K562 (cell line): ENCODE measurements at regions not wholly inside any gene's neighbourhood (a gene's known extent, or its start where the extent isn't known, plus 50 kb on each side); places are given as distances from the start of the nearest gene placed in this dataset.

Source experiments
- ATAC-seq: fragments of 200-7000 bp; cut with Tn5 transposase; 3 replicates; pipeline ENCODE4 v1.9.1; 2020; ENCODE audit warnings: moderate library complexity
- BruUV-seq: library from RNA; stranded (reverse); fragments of 400-500 nt; replicated peaks from 2 replicates; lab custom pipeline; 2021; lab: Mats Ljungman, UMichigan
- CTCF ChIA-PET: fragments of 300-600 bp; formaldehyde crosslinking; extraction: SDS; loops from one replicate; lab custom pipeline; 2021; ENCODE audit warnings: low intra/inter-chr PET ratio; lab: Yijun Ruan, JAX
- POLR2A ChIA-PET: fragments of 300-600, 350-650 bp; sonication (Branson Sonifier 250); formaldehyde crosslinking; extraction: SDS; loops from one replicate; lab custom pipeline; 2021; ENCODE audit warnings: antibody characterized with exemption, inconsistent platforms; lab: Yijun Ruan, JAX
- DNase-seq, 4 experiments: peaks; one replicate each; pipeline versions ENCODE4 v3.0.0 to v3.0.0-alpha.2; 2011 to 2018; ENCODE audit warnings: low spot score in 3 of 4, mixed read lengths in 3 of 4; ENCODE audit errors: extremely low read depth in 1 of 4
- FAIRE-seq: peaks from 2 replicates; lab custom pipeline; 2011; peaks lifted over from hg19 to GRCh38; lab: Jason Lieb, UNC
- H2AFZ ChIP-seq: 2 replicates; pipeline ENCODE4 v1.6.0; 2011; ENCODE audit warnings: low read depth, low read length, control low read depth, inconsistent platforms
- H3K27ac ChIP-seq: fragments of 200-600 bp; 3 replicates; pipeline ENCODE4 v1.8.0; 2011; ENCODE audit warnings: low read depth, mild to moderate bottlenecking, control low read depth, inconsistent platforms, low read length, moderate library complexity, mixed read lengths; ENCODE audit errors: extremely low read depth
- H3K27me3 ChIP-seq, 2 experiments: fragments of 300-600 bp in 1 of 2; 2 replicates in 1 of 2; 3 replicates in 1 of 2; pipeline versions ENCODE4 v1.6.0 to v1.8.0; 2011; ENCODE audit warnings: inconsistent platforms in 2 of 2, low read length in 2 of 2, mild to moderate bottlenecking in 1 of 2, mixed read lengths in 1 of 2, moderate library complexity in 1 of 2; ENCODE audit not compliant: control insufficient read depth in 2 of 2, insufficient read depth in 2 of 2
- H3K36me3 ChIP-seq: fragments of 300-600 bp; 3 replicates; pipeline ENCODE4 v1.8.0; 2011; ENCODE audit warnings: mild to moderate bottlenecking, low read length, inconsistent platforms; ENCODE audit not compliant: control insufficient read depth, insufficient read depth
- H3K4me1 ChIP-seq, 2 experiments: fragments of 200-600 bp in 1 of 2; replicated peaks in 1 of 2; 2 replicates in 1 of 2; 3 replicates in 1 of 2; pipeline versions ENCODE4 v1.5.1 to v1.8.0; 2011; ENCODE audit warnings: inconsistent platforms in 2 of 2, low read length in 2 of 2, mild to moderate bottlenecking in 1 of 2, mixed read lengths in 1 of 2, moderate library complexity in 1 of 2; ENCODE audit not compliant: control insufficient read depth in 2 of 2, insufficient read depth in 2 of 2
- H3K4me2 ChIP-seq: 2 replicates; pipeline ENCODE4 v1.6.1; 2011; ENCODE audit warnings: low read length, control low read depth, inconsistent platforms, mixed read lengths; ENCODE audit not compliant: insufficient read depth
- H3K4me3 ChIP-seq: fragments of 200-600 bp; sonication (generic), shearing (Covaris generic); 2 replicates; pipeline ENCODE4 v1.5.1; 2016; ENCODE audit warnings: control low read depth, inconsistent platforms
- H3K79me2 ChIP-seq: fragments of 200-600 bp; 3 replicates; pipeline ENCODE4 v1.8.0; 2011; ENCODE audit warnings: low read length, inconsistent platforms; ENCODE audit not compliant: control insufficient read depth, insufficient read depth
- H3K9ac ChIP-seq, 2 experiments: 2 replicates each; pipeline versions ENCODE4 v1.6.0 to v1.6.1; 2011; ENCODE audit warnings: low read depth in 2 of 2, low read length in 2 of 2, control low read depth in 1 of 2, inconsistent platforms in 1 of 2, mild to moderate bottlenecking in 1 of 2, mixed read lengths in 1 of 2; ENCODE audit not compliant: insufficient read depth in 1 of 2
- H3K9me1 ChIP-seq: one replicate; pipeline ENCODE4 v1.6.0; 2011; ENCODE audit warnings: inconsistent platforms, mild to moderate bottlenecking, low read length, moderate library complexity; ENCODE audit not compliant: control insufficient read depth, insufficient read depth
- H3K9me3 ChIP-seq: replicated peaks from 2 replicates; pipeline ENCODE4 v1.5.1; 2011; ENCODE audit warnings: low read depth, low read length, inconsistent platforms; ENCODE audit not compliant: control insufficient read depth, insufficient read depth
- H4K20me1 ChIP-seq: replicated peaks from 2 replicates; pipeline ENCODE4 v1.6.1; 2011; ENCODE audit warnings: low read length, inconsistent platforms, mixed read lengths; ENCODE audit not compliant: control insufficient read depth, insufficient read depth
- ARID4B ChIP-seq: sonication (generic); formaldehyde crosslinking; IDR thresholded peaks from 2 replicates; pipeline ENCODE4 v1.8.0; 2022; ENCODE audit warnings: mild to moderate bottlenecking, missing genetic modification reagents
- BHLHE40 ChIP-seq: IDR thresholded peaks from 2 replicates; pipeline ENCODE4 v1.6.1; 2011; ENCODE audit warnings: low read length, improper control_type of control experiment
- EWSR1 ChIP-seq: fragments of 450-650 bp; IDR thresholded peaks from 2 replicates; pipeline ENCODE4 v1.6.1; 2018; ENCODE audit warnings: borderline replicate concordance, mild to moderate bottlenecking, low read depth, moderate library complexity; ENCODE audit not compliant: partially characterized antibody
- NCOA6 ChIP-seq: fragments of 450-650 bp; IDR thresholded peaks from 2 replicates; pipeline ENCODE4 v1.6.1; 2017; ENCODE audit warnings: mild to moderate bottlenecking
- NRF1 ChIP-seq, 2 experiments: fragments of 450-650 bp; IDR thresholded peaks in 1 of 2; conservative IDR thresholded peaks in 1 of 2; 2 replicates each; pipeline ENCODE4 v1.6.1; 2014; ENCODE audit warnings: mild to moderate bottlenecking in 2 of 2
- TCF3 ChIP-seq: sonication (generic); formaldehyde crosslinking; IDR thresholded peaks from 2 replicates; pipeline ENCODE4 v1.4.0; 2020; ENCODE audit warnings: mild to moderate bottlenecking, missing genetic modification reagents
- ZC3H11A ChIP-seq: IDR thresholded peaks from 2 replicates; pipeline ENCODE4 v1.6.1; 2012; ENCODE audit warnings: low read depth, low read length, improper control_type of control experiment
- ZFP91 ChIP-seq: sonication (generic); formaldehyde crosslinking; IDR thresholded peaks from 2 replicates; pipeline ENCODE4 v1.8.0; 2022; ENCODE audit warnings: mild to moderate bottlenecking, missing genetic modification reagents
- ZNF518B ChIP-seq: fragments of 250-450 bp; sonication (Bioruptor Pico); IDR thresholded peaks from 2 replicates; pipeline ENCODE4 v1.5.0; 2021; ENCODE audit warnings: mild to moderate bottlenecking, moderate library complexity
- WGBS: fragments of 100-300 bp; shearing (Covaris generic); methylation state at CpG from one replicate; pipeline ENCODE4 v1.1.6; 2016; ENCODE audit warnings: low coverage, mixed read lengths; ENCODE audit not compliant: insufficient coverage; ENCODE audit errors: missing lambda C conversion rate; 5-methylcytosine and 5-hydroxymethylcytosine counted together
- in situ Hi-C: fragments of 300-500 bp; cut with MboI; formaldehyde crosslinking; loops from 4 replicates; pipeline ENCODE4 v1.15.0; 2018; ENCODE audit warnings: inconsistent platforms, mixed read lengths
- intact Hi-C: fragments of 100-400 bp; cut with micrococcal nuclease; formaldehyde crosslinking; loops from 2 replicates; pipeline ENCODE4 v1.14.2; 2022
- TF ChIP-seq, protein P1 (sequence below): IDR thresholded peaks from 2 replicates; pipeline ENCODE4 v1.6.1; 2012; ENCODE audit warnings: low read depth, low read length, improper control_type of control experiment, borderline replicate concordance

DNA sequence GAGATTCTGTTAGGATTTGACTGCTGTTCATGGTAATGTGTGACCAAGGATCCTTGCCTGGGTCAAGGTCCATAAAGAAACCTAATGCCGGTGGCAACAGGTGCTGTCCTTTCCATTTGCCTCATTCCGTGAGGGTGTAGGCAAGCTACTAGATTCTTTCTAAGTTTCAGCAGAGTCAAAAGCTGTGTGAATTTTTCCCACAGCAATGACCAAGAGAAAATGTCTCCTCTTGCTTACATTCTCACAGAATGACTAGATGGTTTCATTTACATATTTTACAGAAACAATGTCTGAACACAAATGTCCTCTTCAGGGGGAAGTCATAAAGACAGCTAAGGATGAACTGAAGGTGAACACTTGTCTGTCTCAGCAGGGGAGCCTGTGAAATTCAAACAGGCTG lies 75.3 kb upstream of the SV2C start:
- H3K9me3 ChIP-seq: no peaks in the 10 kb centered on the region
- WGBS: 4% methylated on average over 2 of the region's 2 CpGs
- H3K36me3 ChIP-seq: no peaks in the 10 kb centered on the region
- in situ Hi-C loops (no loop called here), intact Hi-C loops (no loop called here)
- no peaks in the 10 kb centered on the region for H3K79me2 ChIP-seq
- ChIA-PET CTCF (no interaction called here), POLR2A (interaction anchor here (0.8 kb wide), 1 partner anchor 928 kb away, joined by 3 read pairs; no protein-coding TSS in a partner anchor)
- H3K9me1 ChIP-seq: no peaks in the 10 kb centered on the region
- DNase-seq (no peak), ATAC-seq (no peak), FAIRE-seq (no peak)
- H3K4me3 ChIP-seq: no peak overlapping the region
- H3K4me1 ChIP-seq: no peaks in the 10 kb centered on the region
- peaks cover 0 to 3% of the 10 kb centered on the region in 2 experiments; a peak in 2 of 5 replicates for H3K27me3 ChIP-seq
- H4K20me1 ChIP-seq: no peaks in the 10 kb centered on the region
- BruUV-seq: no TSS peak
- no peak overlapping the region for H3K9ac ChIP-seq
- no peak overlapping the region for H3K27ac ChIP-seq
- H2AFZ ChIP-seq: no peak overlapping the region
- no peak overlapping the region for H3K4me2 ChIP-seq
- no peak for TF ChIP-seq BHLHE40
- no peak for TF ChIP-seq TCF3
- TF ChIP-seq NCOA6: no peak
- TF ChIP-seq, protein P1, sequence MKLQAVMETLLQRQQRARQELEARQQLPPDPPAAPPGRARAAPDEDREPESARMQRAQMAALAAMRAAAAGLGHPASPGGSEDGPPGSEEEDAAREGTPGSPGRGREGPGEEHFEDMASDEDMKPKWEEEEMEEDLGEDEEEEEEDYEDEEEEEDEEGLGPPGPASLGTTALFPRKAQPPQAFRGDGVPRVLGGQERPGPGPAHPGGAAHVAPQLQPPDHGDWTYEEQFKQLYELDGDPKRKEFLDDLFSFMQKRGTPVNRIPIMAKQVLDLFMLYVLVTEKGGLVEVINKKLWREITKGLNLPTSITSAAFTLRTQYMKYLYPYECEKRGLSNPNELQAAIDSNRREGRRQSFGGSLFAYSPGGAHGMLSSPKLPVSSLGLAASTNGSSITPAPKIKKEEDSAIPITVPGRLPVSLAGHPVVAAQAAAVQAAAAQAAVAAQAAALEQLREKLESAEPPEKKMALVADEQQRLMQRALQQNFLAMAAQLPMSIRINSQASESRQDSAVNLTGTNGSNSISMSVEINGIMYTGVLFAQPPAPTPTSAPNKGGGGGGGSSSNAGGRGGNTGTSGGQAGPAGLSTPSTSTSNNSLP: no peak
- no peak for TF ChIP-seq ZC3H11A
- TF ChIP-seq ARID4B (CRISPR knock-in tag): no peak
- TF ChIP-seq EWSR1: no peak
- TF ChIP-seq NRF1 (conservative IDR thresholded peaks at IDR 0.05 in 1 of 2, IDR thresholded peaks at IDR 0.05 in 1 of 2): no peak
- TF ChIP-seq ZFP91 (CRISPR knock-in tag): no peak
- TF ChIP-seq ZNF518B: no peak
